Stimulated activated CD4-positive, alpha-beta T cell treated with anti-CD3 and anti-CD28 coated beads, Interleukin-1b, Interleukin-23, amount 100 ng/mL, for 48 hours (primary cell): ENCODE measurements at regions not wholly inside any gene's neighbourhood (a gene's known extent, or its start where the extent isn't known, plus 50 kb on each side); places are given as distances from the start of the nearest gene placed in this dataset.
"Not testable (repeated sequence)": the region's sequence is repeated elsewhere in the genome, so short reads cannot be mapped to it uniquely, and the experiment has no call there.

Experiments
- DNase-seq: peaks from one replicate; pipeline ENCODE4 v3.0.0-alpha.2; 2020

- DNase-seq, result no peak
Measured at GRCh38 chr7:42677751-42678699, 233.8 kb downstream of the C7orf25 start.

DNA sequence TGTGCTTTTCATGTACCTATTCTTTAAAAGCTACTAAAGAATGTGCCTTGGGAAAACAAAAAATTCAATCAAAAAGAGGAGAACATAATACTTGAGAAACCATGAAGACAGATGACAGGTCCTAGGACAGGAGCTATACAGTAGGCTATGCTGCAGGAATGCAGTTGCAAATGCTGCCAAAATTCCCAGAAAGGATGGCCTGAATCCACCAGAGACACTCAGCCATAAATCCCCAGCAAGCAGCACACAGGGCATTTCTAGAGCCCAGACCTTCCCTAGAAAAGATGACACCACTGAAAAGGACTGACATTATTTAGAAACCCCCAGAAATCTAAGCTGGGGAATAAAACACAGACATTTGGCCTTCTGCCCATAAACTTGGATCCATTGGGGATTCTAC, 237.3 kb downstream of the C7orf25 start:
- DNase-seq, result no peak

- no peak for DNase-seq
Measured at GRCh38 chr7:42673951-42674350, 237.9 kb downstream of the C7orf25 start.

DNA sequence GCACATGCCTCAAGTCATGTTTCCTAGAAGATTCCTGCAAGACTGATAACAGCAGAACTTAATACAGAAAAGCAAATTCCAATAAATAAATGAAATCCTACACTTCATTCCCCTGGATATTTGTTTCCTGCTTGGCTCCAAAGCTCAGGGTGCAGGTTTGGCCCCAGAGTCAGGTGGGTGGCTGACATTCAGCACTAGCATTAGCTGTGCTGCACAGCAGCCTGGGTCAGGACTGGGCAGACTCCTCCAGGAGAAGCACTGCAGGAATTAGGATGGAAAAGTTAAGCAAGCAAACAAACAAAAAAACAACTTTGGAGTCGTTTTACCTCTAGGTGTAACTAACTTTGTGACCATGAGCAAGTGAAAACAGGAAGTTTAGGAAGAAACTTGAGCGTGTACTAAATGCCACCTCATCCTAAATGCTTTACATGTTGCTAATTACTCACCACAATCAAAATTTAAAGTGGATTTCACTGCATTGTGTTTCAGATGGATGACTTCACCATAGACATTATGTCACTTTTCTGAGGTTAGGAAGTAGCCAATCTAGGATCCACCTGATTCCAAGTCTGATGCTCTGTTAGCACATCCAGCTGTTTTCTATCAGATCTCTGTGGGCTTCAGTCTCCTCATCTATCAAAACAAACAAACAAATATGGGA, 239.4 kb downstream of the C7orf25 start:
- DNase-seq, result no peak

- no peak for DNase-seq
Measured at GRCh38 chr7:42671627-42672026, 240.2 kb downstream of the C7orf25 start.

DNA sequence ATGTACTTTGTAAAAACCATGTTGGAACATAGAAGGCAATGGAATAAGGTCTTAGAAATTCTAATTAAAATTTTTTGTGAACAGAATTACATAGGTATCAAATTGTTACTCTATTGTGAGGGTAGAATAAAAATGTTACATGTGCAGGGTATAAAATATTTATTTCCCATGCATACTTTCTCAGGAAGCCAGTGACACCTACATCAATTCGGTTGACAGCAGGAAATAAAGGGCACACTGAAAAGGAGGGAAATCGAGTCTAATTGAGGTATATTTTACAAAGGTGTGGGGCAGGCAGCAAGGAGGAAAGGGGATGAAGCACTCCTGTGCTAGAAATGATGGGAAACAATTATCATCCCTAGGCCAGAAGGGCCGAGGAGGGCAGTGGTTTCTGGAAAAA, 244.9 kb downstream of the C7orf25 start:
- DNase-seq, result no peak

DNA sequence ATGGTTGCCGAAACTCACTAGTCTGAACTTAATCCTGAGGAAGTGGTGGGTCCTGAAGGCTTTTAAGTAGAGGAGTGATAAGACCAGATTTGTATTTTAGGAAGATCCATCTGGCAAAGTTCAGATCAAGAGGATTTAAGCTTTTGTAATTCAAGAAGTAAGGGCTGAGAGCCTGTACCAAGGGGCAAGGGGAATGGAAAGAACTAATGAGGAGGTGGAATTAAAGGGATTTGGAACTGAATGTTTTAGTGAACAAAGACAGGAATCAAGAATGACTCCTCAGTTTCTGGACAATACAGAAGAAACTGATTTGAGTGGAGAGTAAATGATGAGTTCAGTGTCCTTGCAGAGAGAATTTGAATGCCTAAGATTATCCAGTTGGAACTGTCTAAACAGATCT, 249.0 kb downstream of the C7orf25 start:
- DNase-seq, result no peak

DNA sequence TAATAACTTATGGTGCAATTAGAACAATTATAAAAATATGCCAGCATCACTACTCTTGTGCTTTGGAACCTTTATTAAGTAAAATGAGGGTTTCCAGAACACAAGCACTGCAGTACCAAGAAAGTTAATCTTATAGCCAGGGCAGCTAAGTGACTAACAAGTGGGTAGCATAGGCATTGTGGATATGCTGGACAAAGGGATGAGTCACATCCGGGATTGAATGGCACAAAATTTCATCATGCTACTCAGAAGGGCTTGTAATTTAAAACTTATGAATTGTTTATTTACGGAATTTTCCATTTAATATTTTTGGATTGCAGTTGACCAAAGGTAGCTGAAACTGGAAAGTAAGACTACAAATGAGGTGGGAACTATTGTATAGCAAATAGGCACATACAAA, 250.6 kb downstream of the C7orf25 start:
- DNase-seq, result no peak

DNA sequence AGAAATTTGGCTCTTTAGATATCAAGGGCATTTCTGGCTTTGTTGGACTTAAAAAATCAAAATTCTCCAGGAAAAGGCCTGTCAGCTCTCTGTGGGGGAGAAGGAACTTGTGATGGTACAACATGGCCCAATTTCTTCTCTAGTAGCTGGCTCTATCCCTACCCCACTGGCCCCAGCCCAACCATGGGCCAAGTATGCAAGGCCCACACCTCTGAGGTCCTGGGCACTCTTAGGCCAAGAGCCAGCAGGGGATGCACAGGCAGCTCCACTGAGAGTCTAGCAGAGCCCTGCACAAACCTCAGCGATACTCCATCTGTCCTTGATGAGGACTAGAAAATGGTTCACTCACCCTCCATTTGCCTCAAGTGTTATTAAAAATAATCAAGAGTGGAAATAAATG, 261.2 kb downstream of the C7orf25 start:
- no peak for DNase-seq

DNA sequence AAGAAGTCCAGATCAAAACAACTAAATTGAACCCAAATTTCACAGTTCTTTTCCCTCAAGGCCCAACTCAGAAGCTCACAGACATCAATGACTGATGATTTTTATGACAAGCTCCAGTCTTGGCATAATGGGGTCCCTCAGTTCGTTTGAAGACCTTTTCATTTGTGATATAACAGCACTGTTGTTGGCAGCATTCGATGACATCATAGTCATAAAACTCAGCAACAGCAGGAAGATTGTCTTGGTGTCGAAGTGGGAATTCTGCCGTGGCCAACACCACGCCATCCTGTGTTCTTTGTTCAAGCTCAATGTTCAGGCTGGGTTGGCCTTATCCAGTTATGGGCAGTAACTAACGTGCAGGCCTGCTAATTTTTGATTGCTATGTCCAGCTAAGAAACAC, 261.7 kb downstream of the C7orf25 start:
- DNase-seq, result no peak

GRCh38 chr7:42645906-42646305, 266.0 kb downstream of the C7orf25 start:
- DNase-seq, result no peak

DNA sequence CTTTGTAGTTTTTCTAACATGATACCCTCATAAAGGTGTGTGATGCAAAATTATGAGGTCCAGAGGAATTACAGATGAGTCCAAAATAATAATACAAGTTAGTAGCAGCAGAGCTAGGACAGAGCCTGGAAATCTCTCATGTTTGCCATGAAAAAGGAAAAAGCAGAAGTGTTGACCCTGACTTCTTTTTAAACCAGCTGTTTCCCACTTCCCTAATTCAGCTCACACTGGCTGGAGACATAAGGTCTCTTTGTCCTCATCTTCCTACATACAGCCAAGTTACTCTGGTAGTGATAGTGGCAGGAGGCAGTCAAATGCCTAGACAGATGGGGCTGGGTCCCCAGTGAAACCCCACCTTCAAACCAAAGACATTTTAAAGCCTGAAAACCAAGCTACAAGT, 269.2 kb downstream of the C7orf25 start:
- DNase-seq, result no peak

DNA sequence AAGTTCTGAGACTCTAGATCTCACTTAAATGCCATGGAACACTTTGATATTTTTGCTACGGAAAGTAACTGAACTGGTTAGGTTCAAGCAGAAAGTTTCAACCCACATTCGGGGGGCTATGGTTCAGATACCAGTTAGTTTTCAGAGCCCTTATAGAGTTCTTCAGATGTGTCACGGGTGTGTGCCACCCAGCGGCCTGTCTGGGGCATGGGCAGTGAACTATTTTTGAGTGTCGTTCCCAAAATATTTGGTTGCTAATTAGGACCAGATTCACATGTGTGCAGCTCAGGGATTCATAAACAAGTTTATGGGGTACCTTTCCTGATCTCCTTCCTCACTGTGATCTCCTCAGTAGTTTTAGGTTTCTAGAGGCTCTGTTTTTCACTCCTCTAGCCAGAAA, 271.9 kb downstream of the C7orf25 start:
- no peak for DNase-seq

DNA sequence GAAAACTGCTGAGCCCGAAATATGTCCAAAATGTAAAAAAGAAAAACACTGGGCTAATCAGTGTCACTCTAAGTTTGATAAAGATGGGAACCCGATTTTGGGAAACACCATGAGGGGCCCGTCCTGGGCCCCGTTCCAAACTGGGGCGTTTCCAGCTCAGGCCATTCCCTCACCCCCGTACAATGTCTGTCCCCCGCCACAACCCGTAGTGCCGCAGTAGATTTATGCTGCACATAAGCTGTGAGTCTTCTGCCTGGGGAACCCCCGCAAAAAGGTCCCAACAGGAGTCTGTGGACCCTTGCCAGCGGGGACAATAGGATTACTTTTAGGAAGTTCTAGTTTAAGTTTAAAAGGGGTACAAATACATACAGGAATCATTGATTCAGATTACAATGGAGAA, 275.5 kb downstream of the C7orf25 start:
- DNase-seq, result not testable (repeated sequence)

DNA sequence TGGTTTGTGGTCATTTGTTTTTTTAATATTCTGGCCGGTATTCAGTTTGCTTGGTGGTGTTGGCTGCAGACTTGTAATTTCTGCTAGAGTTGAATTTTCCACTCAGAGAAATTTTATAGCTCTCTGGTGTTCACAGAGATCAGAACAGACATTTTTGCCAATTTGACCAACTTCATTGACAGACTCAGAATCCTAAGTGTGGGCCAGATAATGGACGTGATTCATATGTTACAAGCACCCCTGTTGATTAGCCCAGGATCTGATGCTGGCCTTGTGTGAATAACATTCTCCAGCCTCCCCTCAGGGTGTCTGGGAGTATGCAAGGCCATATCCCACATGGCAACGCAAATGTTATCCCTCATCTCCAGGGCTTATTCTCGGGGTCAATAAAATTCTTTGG, 283.8 kb downstream of the C7orf25 start:
- no peak for DNase-seq

DNA sequence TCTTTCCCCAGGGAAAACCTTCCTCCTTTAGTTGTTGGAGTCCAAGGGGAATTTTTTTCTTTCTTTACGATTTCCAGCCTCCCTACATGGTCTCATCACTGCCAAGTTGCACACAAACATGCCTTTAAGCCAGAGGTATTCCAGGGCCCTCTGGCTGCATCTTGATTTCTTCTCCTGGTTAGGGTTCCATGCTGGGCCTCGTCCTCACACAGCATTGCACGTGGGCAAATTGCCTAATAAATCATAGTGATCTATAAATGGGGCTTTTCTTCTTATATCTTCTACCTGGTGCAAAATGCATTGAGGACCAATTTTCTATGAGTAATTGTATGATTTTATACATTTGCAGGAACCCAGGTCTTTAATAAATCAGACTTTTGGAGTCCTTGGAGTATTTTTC, 284.2 kb downstream of the C7orf25 start:
- no peak for DNase-seq

DNA sequence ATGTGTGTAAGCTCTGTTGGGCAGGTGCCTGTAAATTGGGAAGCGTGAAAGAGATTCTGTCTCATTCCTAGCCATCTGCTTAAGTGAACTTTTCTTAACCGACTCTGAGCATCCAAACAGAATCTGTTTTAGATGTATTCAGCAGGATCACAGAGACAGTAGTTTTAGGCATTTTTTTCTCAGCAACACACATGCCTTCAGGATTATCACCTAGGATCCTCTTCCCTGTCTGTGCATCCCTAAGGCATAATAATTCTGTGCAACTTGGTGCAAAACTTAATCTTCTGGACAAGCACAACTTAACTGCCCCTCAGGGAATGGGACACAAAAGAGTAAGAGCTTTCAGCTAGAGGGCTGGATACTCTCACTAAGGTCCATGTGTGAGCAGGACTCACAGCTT, 284.8 kb downstream of the C7orf25 start:
- no peak for DNase-seq

DNA sequence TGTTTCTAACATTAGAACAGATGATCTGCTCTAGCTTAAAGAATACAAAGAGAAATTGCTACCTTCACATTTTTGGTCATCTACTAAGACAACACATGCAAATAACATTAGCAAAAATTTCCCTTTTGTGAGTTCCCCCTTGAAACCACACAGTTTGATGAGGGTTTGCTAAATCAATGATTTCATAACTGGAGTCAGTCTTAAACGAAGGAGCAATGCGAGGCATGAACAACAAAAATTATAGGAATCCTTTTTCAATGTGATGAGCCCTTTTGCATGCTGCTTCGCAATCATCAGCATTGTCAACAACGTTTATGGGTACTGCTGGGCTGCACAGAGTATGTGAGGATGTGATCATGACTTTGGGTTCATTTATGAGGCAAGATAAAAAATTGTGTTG, 286.4 kb downstream of the C7orf25 start:
- DNase-seq, result no peak

GRCh38 chr7:42624471-42624870, 287.4 kb downstream of the C7orf25 start:
- DNase-seq, result no peak

GRCh38 chr7:42621543-42622219, 290.2 kb downstream of the C7orf25 start:
- DNase-seq, result no peak

DNA sequence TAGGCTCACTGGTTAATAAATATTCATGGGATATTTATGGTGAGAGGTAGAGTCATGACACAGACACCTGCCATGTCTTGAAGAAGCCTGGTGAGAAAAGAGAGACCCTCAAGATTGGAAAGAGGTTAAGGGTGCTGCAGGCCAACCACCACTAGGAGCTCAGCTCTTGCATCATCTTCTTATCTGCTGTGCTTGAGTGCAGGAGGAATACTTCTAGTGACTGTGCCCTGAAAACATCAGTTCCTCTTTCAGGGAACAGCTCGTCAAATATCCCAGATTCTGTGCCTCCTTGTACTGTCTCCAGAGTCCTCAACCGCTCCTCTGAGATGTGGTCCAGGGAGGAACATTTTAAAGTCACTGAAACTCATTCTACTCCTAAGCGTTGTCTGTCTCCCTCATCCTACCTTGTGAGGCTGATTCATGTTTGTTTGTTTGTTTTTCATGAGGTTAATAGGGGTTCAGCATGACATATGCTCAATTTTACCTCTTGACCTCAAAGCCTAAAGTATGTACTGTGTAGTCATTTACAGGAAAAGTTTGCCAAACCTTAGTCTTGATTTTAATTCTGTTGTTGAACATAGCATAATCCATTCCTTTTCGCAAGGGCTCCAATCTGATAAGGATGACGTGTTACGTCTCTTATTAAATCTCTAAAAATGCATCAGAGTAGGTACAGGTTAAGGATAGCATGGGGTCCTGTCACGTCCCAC, 293.1 kb downstream of the C7orf25 start:
- no peak for DNase-seq

- DNase-seq, result no peak
Measured at GRCh38 chr7:42617806-42618457, 293.9 kb downstream of the C7orf25 start.
